HCT116 (cell line): ENCODE measurements at regions not wholly inside any gene's neighbourhood (a gene's known extent, or its start where the extent isn't known, plus 50 kb on each side); places are given as distances from the start of the nearest gene placed in this dataset.
A peak's percentile ranks its signal among the peaks of the same experiment; 100 is the strongest.

Source experiments
- CBX3 ChIP-seq: IDR thresholded peaks from 2 replicates; pipeline ENCODE4 v1.6.1; 2012; ENCODE audit warnings: low read depth
- ELF1 ChIP-seq: IDR thresholded peaks from 2 replicates; pipeline ENCODE4 v1.6.1; 2012; ENCODE audit warnings: low read depth, borderline replicate concordance
- POLR2A ChIP-seq: IDR thresholded peaks from 2 replicates; pipeline ENCODE4 v1.7.0; 2011; ENCODE audit warnings: borderline replicate concordance; ENCODE audit not compliant: insufficient read depth, insufficient read length; ENCODE audit errors: extremely low read depth
- POLR2AphosphoS5 ChIP-seq: IDR thresholded peaks from 2 replicates; pipeline ENCODE4 v1.6.1; 2011; ENCODE audit warnings: mild to moderate bottlenecking, low read depth, low read length, moderate library complexity
- SIN3A ChIP-seq: IDR thresholded peaks from 2 replicates; pipeline ENCODE4 v1.6.1; 2012; ENCODE audit warnings: low read depth
- TF ChIP-seq, protein P1 (sequence below), 3 experiments: fragments of 200-600 bp in 1 of 3; sonication (generic) in 1 of 3; IDR thresholded peaks in 2 of 3; conservative IDR thresholded peaks in 1 of 3; 2 replicates each; pipeline ENCODE4 v1.5.1; 2012 to 2017; ENCODE audit warnings: low read depth in 2 of 3, low read length in 2 of 3, antibody characterized with exemption in 1 of 3, borderline replicate concordance in 1 of 3, control low read depth in 1 of 3, mild to moderate bottlenecking in 1 of 3, mixed read lengths in 1 of 3, mixed run types in 1 of 3, moderate library complexity in 1 of 3; ENCODE audit not compliant: insufficient read depth in 1 of 3

GRCh38 chr2:212940816-212941215, 210.6 kb downstream of the IKZF2 start:
- TF ChIP-seq POLR2A (no peak), SIN3A (no peak), ELF1 (no peak), POLR2AphosphoS5 (peak; percentile 41; the same call in 1 of the 2 replicates), CBX3 (peak; percentile 75; the same call in 1 of the 2 replicates)
- TF ChIP-seq, protein P1, sequence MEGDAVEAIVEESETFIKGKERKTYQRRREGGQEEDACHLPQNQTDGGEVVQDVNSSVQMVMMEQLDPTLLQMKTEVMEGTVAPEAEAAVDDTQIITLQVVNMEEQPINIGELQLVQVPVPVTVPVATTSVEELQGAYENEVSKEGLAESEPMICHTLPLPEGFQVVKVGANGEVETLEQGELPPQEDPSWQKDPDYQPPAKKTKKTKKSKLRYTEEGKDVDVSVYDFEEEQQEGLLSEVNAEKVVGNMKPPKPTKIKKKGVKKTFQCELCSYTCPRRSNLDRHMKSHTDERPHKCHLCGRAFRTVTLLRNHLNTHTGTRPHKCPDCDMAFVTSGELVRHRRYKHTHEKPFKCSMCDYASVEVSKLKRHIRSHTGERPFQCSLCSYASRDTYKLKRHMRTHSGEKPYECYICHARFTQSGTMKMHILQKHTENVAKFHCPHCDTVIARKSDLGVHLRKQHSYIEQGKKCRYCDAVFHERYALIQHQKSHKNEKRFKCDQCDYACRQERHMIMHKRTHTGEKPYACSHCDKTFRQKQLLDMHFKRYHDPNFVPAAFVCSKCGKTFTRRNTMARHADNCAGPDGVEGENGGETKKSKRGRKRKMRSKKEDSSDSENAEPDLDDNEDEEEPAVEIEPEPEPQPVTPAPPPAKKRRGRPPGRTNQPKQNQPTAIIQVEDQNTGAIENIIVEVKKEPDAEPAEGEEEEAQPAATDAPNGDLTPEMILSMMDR (IDR thresholded peaks at IDR 0.05 in 2 of 3, conservative IDR thresholded peaks at IDR 0.05 in 1 of 3; ENCODE audit: borderline replicate concordance in 1 of 3, insufficient read depth in 1 of 3, low read depth in 2 of 3, low read length in 2 of 3): no peak
